HG03066 (cell line): ENCODE measurements at regions not wholly inside any gene's neighbourhood (a gene's known extent, or its start where the extent isn't known, plus 50 kb on each side); places are given as distances from the start of the nearest gene placed in this dataset.

Experiments used
- ATAC-seq: cut with Tn5 transposase; IDR thresholded peaks from one replicate; pipeline ENCODE4 v1.9.1; 2021; ENCODE audit warnings: low read depth; ENCODE audit not compliant: unreplicated experiment

DNA sequence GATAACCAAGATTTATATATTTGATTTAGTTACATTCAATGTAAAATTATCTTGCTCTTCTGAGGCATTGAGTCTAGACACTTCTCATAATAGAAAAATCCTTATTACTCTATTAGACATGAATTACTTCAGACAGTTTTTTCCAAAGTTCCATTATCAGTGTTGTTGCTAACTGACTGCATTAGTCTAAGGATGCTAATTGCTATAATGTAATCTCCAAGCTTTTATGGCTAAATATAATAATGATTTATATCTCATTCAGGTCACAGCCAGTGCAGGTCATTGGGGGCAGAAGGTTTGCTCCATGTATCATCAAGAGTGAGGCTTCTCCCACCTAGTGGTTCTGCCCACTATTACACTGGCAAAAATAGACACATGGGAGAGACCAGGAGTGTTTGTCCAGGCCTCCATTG, 377.2 kb upstream of the DDI1 start:
- ATAC-seq, result no peak

DNA sequence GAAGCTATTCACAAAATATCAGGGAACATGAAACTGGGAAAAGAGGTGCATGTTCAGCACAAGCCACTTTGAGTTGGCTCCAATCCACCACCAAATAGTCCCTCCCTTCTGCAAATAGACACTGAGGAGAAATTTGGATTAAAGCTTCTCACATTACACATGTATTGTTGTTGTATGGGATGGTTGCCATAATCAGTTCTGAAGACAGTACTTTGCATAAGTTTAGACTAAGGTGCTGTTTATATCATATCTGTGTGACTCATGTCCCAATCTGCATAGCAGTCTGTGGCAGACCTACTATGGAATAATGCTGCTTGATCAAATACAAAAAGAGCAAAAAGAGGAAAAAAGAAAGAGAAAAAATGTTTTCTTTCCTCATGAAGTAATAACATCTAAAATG, 376.7 kb upstream of the DDI1 start:
- no peak for ATAC-seq

GRCh38 chr11:103661185-103661584, 375.3 kb upstream of the DDI1 start:
- ATAC-seq, result no peak

DNA sequence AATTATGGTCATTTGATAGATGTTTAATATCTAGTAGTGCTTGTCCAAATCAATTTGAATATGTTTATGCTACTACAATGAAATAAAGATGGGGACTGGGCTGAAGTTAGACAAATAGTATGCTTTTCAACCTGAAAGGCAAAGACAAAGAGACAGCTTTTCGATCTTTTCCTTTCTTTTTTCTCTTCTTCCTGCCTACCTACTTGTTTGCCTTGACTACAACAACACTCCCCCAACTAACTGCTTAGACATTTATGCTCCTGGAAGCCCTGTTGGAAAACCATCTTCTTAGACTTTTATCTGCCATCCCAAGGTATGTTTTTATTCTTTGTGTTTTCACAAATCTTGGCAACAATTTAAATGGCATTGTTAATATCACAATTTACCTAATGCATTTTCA, 374.4 kb upstream of the DDI1 start:
- ATAC-seq, result no peak

GRCh38 chr11:103662880-103663279, 373.6 kb upstream of the DDI1 start:
- ATAC-seq, result no peak

- no peak for ATAC-seq
Measured at GRCh38 chr11:103668859-103669258, 367.6 kb upstream of the DDI1 start.

- no peak for ATAC-seq
Measured at GRCh38 chr11:103671143-103671651, 365.2 kb upstream of the DDI1 start.

GRCh38 chr11:103673773-103674172, 362.7 kb upstream of the DDI1 start:
- ATAC-seq, result no peak

GRCh38 chr11:103676413-103676812, 360.0 kb upstream of the DDI1 start:
- ATAC-seq, result no peak

- no peak for ATAC-seq
Measured at GRCh38 chr11:103680826-103681225, 355.6 kb upstream of the DDI1 start.

- peak; percentile 14 for ATAC-seq
Measured at GRCh38 chr11:103681855-103682254, 354.6 kb upstream of the DDI1 start.

DNA sequence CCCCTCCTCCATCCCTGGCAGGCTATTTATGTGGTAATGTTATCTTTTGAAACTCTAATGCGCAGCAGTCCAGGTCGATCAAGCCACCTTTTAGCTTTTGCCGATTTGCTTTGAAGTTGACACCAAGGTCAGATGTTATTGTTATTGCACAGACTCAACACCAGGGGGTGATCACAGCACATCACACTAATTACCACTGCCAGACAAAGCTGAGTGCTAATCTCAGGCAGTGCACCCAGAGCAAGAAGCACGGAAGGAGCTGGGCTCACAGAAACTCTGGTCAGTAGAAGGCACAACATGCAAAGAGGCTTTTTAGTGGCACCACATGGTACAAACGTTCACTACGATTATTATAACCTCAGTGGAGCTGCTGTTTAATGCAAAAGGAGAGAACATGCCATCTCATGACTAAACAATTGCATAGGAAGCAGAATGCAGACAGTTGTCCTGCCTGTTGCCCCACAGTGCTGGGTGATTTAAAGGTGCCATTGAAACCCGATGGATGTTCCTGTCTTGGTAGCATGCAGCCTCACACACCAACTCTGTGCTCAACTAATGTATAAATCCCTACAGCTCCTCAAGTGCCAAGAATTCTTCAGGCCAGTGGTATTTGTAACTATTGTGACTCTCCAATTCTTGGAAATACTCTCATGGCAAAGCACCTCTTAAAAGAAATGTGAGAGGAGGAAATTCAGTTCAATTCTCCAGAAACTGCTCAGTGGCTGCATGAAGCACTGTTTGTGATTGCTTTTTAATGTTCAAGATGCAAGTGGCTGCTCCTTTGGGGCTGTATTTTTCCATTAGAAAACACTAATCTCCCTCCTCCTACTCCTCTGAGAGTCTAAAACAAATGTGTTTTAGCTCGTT, 353.9 kb upstream of the DDI1 start:
- peak; percentile 92 for ATAC-seq

GRCh38 chr11:103683576-103683975, 352.9 kb upstream of the DDI1 start:
- no peak for ATAC-seq

DNA sequence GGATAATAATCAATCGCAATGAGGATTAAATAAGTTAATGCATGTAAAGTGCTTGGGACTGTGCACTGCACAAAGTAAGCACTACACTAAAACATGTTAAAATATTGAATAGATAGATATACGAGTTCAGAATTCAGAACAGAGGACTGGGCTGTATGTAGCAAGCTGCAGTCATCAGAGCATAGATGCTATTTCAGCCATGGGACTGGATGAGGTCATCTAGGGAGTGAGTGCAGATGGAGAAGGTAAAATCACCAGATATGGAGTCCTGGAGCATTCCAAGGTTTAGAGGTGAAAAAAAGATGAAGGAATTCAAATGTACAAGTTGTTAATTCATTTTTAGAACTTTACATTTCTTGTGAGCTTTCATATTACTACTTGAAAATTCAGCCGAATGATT, 347.5 kb upstream of the DDI1 start:
- no peak for ATAC-seq

DNA sequence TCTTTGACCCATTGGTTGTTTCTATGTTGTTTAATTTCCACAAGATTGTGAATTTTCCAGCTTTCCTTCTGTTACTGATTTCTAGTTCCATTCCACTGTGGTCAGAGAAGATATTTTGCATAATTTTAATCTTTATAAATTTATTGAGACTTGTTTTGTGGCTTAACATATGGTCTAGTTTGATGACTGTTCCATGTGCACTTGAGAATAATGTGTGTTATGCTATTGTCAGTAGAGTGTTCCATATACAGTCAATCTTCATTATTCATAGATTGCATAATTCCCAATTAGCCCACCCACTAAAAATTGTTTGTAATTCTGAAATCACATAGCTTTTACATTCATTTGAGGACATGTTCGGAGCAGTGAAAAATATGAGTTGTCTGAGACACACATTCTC, 346.1 kb upstream of the DDI1 start:
- no peak for ATAC-seq

- no peak for ATAC-seq
Measured at GRCh38 chr11:103696123-103696522, 340.3 kb upstream of the DDI1 start.

DNA sequence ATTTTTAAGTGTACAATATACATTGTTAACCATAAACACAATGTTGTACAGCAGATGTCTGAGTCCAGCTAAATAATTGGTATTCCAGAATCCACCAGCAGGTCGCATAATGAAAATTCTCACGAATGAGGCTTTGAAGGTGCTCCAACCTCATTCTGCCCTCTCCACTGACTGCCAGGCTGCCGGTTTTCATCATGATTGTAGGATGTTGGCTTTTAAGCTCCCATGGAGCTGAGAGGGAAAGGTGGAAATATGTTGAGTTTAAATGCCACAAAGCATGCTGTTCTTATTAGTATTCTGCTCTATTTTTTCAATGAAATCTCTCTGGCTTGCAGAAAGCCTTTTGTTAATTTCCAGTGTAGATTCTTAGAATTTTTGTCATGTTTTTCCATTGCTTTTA, 337.2 kb upstream of the DDI1 start:
- ATAC-seq, result no peak

GRCh38 chr11:103699656-103700055, 336.8 kb upstream of the DDI1 start:
- no peak for ATAC-seq

DNA sequence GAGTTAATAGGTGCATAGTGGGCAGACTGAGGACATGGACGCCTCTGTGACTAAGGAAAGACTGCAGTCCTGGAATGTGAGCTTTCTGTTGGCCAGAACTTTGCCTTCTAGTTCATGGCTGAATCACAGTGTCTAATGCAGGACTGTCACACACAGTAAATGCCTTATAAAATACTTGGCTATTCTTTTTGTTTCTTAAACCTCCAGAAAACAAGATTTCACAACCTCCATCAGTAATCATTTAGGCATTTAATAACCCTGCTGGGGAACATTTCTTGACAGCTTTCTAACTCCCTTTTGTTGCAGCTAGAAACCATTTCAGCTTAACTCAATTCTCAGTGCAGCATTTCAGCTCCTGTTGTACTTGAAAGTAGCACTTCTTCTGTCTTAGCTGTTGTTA, 335.8 kb upstream of the DDI1 start:
- no peak for ATAC-seq

DNA sequence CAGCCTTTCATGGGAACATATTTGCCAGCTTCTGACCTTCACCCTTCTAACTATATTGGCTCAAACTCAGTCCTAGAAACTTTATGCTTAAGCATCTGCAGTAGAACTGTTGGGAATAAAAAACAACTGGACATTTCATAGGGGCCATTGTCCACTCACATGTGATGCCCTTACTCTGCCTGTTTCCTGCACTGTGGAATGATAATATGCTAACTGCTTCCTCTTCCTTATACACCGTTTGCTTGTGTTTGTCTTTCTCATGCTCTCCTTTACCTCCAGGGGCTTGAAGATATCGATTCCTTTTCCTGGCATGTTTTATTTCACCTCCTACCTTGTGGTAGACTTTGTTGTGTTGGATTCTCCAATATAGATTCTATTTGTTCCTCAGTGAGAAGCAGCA, 333.0 kb upstream of the DDI1 start:
- no peak for ATAC-seq

DNA sequence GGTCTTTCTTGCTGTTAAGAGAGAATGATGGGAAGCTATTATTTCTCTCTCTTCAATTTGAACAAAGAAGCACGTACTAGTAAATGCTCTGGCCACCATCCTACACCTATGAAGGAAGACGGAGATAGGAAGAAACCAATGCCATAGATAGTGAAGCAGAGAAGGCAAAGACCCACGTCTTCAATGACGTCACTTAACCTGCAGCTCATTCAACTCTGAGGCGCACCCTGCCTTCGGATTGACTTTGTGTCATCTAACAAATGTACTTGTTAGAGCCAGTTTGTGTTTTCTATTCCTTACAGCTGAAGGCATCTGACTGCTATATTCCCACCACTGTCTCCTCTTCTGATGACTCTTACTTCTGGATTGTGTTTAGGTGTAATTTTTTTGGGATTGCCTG, 332.5 kb upstream of the DDI1 start:
- no peak for ATAC-seq

DNA sequence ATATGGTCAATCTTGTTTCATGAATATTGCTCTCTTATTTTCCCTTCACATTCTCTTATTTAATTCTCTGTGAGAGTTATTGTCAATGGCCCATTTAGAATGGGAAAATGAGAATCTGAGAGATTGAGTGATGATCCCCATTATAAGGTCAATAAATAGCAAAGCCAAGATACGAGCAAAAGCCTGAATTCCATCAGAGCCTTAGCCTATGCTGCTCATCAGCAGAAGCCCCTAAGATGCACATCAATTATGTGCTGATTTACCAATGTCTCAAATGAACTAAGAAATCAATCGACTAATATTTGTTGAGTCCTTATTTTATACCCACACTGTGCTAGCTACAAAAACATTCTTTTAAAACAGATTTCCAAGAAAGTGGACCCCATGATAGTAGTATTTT, 330.8 kb upstream of the DDI1 start:
- no peak for ATAC-seq
